ENCODE measurements at regions not wholly inside any gene's neighbourhood (a gene's known extent, or its start where the extent isn't known, plus 50 kb on each side); places are given as distances from the start of the nearest gene placed in this dataset.
A peak's percentile ranks its signal among the peaks of the same experiment; 100 is the strongest.

DNA sequence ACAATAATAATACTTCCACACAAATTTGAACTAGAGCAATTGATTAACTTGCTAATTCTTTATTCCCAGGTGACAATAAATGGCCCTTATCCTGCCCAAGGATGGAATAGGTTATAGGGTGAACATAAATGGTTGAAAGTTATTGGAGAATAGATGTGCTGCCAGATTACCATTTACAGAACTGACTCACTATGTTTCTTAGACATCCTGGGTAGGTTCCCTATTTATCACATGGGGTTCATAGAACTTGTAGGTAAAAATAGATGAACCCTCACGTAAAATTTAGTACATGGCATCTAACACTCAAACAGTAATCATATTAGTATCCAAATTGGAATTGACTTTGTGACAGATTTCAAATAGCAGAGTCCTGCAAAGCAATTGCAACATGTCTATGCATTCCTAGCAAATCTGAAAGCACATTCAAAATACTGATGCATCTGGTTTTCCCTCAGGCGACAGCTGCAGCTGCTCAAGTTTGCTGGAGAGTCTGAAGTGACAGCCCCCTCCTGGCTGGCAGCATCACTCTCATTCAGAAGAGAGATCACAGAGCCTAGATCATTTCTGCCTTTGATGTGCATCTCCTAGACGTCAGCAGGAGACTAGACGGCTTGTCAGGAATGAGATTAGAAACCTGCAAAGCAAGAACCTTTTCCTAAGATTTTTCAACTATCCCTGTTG is 80.2 kb upstream of the RNF217 start:
- peak; percentile 33 for TF ChIP-seq POLR2AphosphoS5 (IDR thresholded peaks at IDR 0.05)
- TF ChIP-seq, protein P1, sequence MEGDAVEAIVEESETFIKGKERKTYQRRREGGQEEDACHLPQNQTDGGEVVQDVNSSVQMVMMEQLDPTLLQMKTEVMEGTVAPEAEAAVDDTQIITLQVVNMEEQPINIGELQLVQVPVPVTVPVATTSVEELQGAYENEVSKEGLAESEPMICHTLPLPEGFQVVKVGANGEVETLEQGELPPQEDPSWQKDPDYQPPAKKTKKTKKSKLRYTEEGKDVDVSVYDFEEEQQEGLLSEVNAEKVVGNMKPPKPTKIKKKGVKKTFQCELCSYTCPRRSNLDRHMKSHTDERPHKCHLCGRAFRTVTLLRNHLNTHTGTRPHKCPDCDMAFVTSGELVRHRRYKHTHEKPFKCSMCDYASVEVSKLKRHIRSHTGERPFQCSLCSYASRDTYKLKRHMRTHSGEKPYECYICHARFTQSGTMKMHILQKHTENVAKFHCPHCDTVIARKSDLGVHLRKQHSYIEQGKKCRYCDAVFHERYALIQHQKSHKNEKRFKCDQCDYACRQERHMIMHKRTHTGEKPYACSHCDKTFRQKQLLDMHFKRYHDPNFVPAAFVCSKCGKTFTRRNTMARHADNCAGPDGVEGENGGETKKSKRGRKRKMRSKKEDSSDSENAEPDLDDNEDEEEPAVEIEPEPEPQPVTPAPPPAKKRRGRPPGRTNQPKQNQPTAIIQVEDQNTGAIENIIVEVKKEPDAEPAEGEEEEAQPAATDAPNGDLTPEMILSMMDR (IDR thresholded peaks at IDR 0.05; ENCODE audit: poor library complexity, severe bottlenecking), result peak; percentile 36
- TF ChIP-seq, protein P2, sequence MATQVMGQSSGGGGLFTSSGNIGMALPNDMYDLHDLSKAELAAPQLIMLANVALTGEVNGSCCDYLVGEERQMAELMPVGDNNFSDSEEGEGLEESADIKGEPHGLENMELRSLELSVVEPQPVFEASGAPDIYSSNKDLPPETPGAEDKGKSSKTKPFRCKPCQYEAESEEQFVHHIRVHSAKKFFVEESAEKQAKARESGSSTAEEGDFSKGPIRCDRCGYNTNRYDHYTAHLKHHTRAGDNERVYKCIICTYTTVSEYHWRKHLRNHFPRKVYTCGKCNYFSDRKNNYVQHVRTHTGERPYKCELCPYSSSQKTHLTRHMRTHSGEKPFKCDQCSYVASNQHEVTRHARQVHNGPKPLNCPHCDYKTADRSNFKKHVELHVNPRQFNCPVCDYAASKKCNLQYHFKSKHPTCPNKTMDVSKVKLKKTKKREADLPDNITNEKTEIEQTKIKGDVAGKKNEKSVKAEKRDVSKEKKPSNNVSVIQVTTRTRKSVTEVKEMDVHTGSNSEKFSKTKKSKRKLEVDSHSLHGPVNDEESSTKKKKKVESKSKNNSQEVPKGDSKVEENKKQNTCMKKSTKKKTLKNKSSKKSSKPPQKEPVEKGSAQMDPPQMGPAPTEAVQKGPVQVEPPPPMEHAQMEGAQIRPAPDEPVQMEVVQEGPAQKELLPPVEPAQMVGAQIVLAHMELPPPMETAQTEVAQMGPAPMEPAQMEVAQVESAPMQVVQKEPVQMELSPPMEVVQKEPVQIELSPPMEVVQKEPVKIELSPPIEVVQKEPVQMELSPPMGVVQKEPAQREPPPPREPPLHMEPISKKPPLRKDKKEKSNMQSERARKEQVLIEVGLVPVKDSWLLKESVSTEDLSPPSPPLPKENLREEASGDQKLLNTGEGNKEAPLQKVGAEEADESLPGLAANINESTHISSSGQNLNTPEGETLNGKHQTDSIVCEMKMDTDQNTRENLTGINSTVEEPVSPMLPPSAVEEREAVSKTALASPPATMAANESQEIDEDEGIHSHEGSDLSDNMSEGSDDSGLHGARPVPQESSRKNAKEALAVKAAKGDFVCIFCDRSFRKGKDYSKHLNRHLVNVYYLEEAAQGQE (IDR thresholded peaks at IDR 0.05; ENCODE audit: borderline replicate concordance), result peak; percentile 61

Measured in neural cell (in vitro differentiated cells).